B cell (primary cell): ENCODE measurements at regions not wholly inside any gene's neighbourhood (a gene's known extent, or its start where the extent isn't known, plus 50 kb on each side); places are given as distances from the start of the nearest gene placed in this dataset.

Experiments used
- ATAC-seq: fragments of 200-7000 bp; cut with Tn5 transposase; one replicate; pipeline ENCODE4 v1.10.0; 2021; ENCODE audit warnings: low read depth, mild to moderate bottlenecking, moderate number of reproducible peaks, moderate library complexity
- CTCF ChIA-PET: fragments of 350-600 bp; sonication (Branson Sonifier 250); formaldehyde crosslinking; loops from one replicate; lab custom pipeline; 2021; ENCODE audit warnings: antibody characterized with exemption, inconsistent platforms; lab: Charles Lee
- POLR2A ChIA-PET: fragments of 350-600 bp; sonication (Branson Sonifier 250); formaldehyde crosslinking; loops from one replicate; lab custom pipeline; 2021; ENCODE audit warnings: antibody characterized with exemption; lab: Charles Lee
- DNase-seq: peaks from one replicate; pipeline ENCODE4 v3.0.0; 2013
- H2AFZ ChIP-seq: 2 replicates; pipeline ENCODE4 v1.6.1; 2012; ENCODE audit warnings: mild to moderate bottlenecking, low read depth, low read length; ENCODE audit not compliant: insufficient read depth, poor library complexity, severe bottlenecking
- H3K27ac ChIP-seq, 2 donors: 1 replicate in 1 of 2; 2 replicates in 1 of 2; pipeline ENCODE4 v1.5.1; 2012 to 2013; ENCODE audit warnings: low read length in 2 of 2, mild to moderate bottlenecking in 2 of 2, moderate library complexity in 1 of 2
- H3K27me3 ChIP-seq, 4 experiments: fragments of 200-600 bp in 1 of 4; sonication (generic) in 1 of 4; replicated peaks in 1 of 4; 1 replicate in 2 of 4; 2 replicates in 2 of 4; pipeline versions ENCODE4 v1.6.1 to v1.7.0; 2013 to 2016; ENCODE audit warnings: low read length in 3 of 4, mild to moderate bottlenecking in 2 of 4, mixed read lengths in 1 of 4, moderate library complexity in 1 of 4; ENCODE audit not compliant: insufficient read depth in 4 of 4, control insufficient read depth in 3 of 4; ENCODE audit errors: control extremely low read depth in 1 of 4
- H3K36me3 ChIP-seq, 2 experiments: replicated peaks in 1 of 2; 1 replicate in 1 of 2; 2 replicates in 1 of 2; pipeline versions ENCODE4 v1.6.1 to v1.7.1; 2013; ENCODE audit warnings: low read length in 1 of 2; ENCODE audit not compliant: insufficient read depth in 2 of 2, control insufficient read depth in 1 of 2; ENCODE audit errors: control extremely low read depth in 1 of 2, extremely low read depth in 1 of 2
- H3K4me1 ChIP-seq, 2 donors: fragments of 200-600 bp in 1 of 2; sonication (generic) in 1 of 2; 1 replicate in 1 of 2; 2 replicates in 1 of 2; pipeline versions ENCODE4 v1.5.1 to v1.6.1; 2013 to 2017; ENCODE audit warnings: low read length in 2 of 2; ENCODE audit not compliant: control insufficient read depth in 2 of 2, insufficient read depth in 2 of 2
- H3K4me2 ChIP-seq: replicated peaks from 2 replicates; pipeline ENCODE3; 2012; ENCODE audit warnings: mild to moderate bottlenecking, low read depth, low read length; ENCODE audit not compliant: poor library complexity, severe bottlenecking
- H3K4me3 ChIP-seq, 5 experiments: fragments of 200-600 bp in 1 of 5; sonication (generic) in 1 of 5; 1 replicate in 3 of 5; 2 replicates in 2 of 5; pipeline versions ENCODE4 v1.5.1 to v1.7.0; 2011 to 2016; ENCODE audit warnings: low read length in 4 of 5, mild to moderate bottlenecking in 4 of 5, low read depth in 2 of 5, control low read depth in 1 of 5, moderate library complexity in 1 of 5; ENCODE audit not compliant: insufficient read depth in 1 of 5; ENCODE audit errors: control extremely low read depth in 1 of 5, extremely low read depth in 1 of 5
- H3K79me2 ChIP-seq: fragments of 200-600 bp; sonication (generic); one replicate; pipeline ENCODE4 v1.6.0; 2016; ENCODE audit warnings: low read length; ENCODE audit not compliant: control insufficient read depth, insufficient read depth
- H3K9ac ChIP-seq: fragments of 200-600 bp; sonication (generic); 2 replicates; pipeline ENCODE4 v1.6.1; 2017; ENCODE audit warnings: mild to moderate bottlenecking, low read length, moderate library complexity
- H3K9me3 ChIP-seq, 3 donors: one replicate each; pipeline versions ENCODE4 v1.6.1 to v1.7.1; 2013; ENCODE audit warnings: low read length in 2 of 3; ENCODE audit not compliant: control insufficient read depth in 2 of 3, insufficient read depth in 1 of 3; ENCODE audit errors: control extremely low read depth in 1 of 3
- H4K20me1 ChIP-seq: 2 replicates; pipeline ENCODE4 v1.6.0; 2012; ENCODE audit warnings: mild to moderate bottlenecking, low read length; ENCODE audit not compliant: insufficient read depth, control insufficient read depth, poor library complexity, severe bottlenecking
- H3K27ac Mint-ChIP-seq: one replicate; pipeline ENCODE4 v1.8.0; 2021; ENCODE audit warnings: mixed read lengths
- H3K27me3 Mint-ChIP-seq: one replicate; pipeline ENCODE4 v1.8.0; 2021; ENCODE audit warnings: mixed read lengths
- H3K4me1 Mint-ChIP-seq: one replicate; pipeline ENCODE4 v1.8.0; 2021; ENCODE audit warnings: mixed read lengths
- H3K4me3 Mint-ChIP-seq: one replicate; pipeline ENCODE4 v1.8.0; 2021; ENCODE audit warnings: mixed read lengths
- H3K9me3 Mint-ChIP-seq: one replicate; pipeline ENCODE4 v1.8.0; 2022; ENCODE audit warnings: mixed read lengths; ENCODE audit not compliant: insufficient read depth
- CTCF ChIP-seq: fragments of 200-600 bp; IDR thresholded peaks from one replicate; pipeline ENCODE4 v1.8.0; 2022; ENCODE audit warnings: antibody characterized with exemption, mild to moderate bottlenecking
- EZH2 ChIP-seq: IDR thresholded peaks from 2 replicates; pipeline ENCODE4 v1.6.1; 2012; ENCODE audit warnings: borderline replicate concordance, low read depth, mild to moderate bottlenecking, moderate library complexity, low read length; ENCODE audit not compliant: insufficient read depth, poor library complexity, severe bottlenecking
- WGBS: methylation state at CpG from one replicate; pipeline ENCODE4 v1.1.5; 2013; ENCODE audit warnings: missing lambda C conversion rate; ENCODE audit not compliant: insufficient coverage; 5-methylcytosine and 5-hydroxymethylcytosine counted together
- intact Hi-C: fragments of 100-400 bp; cut with micrococcal nuclease; formaldehyde crosslinking; loops from one replicate; pipeline ENCODE4 v1.10.0; 2022

- ChIA-PET CTCF (interaction anchor here (0.5 kb wide), 1 partner anchor 535 kb away, joined by 3 read pairs; no protein-coding TSS in a partner anchor), POLR2A (no interaction called here)
- Mint-ChIP-seq H3K27ac (no peak overlapping the region), H3K4me3 (no peak overlapping the region), H3K4me1 (no peaks in the 10 kb centered on the region), H3K27me3 (peaks cover 9% of the 10 kb centered on the region), H3K9me3 (no peaks in the 10 kb centered on the region)
- no peak overlapping the region for H2AFZ ChIP-seq
- TF ChIP-seq EZH2 (no peak), CTCF (no peak)
- no peak overlapping the region for H3K27ac ChIP-seq
- H3K36me3 ChIP-seq: no peaks in the 10 kb centered on the region
- no peaks in the 10 kb centered on the region for H3K27me3 ChIP-seq
- 33% methylated on average over 1 of the region's 5 CpGs for WGBS
- H3K9ac ChIP-seq: no peak overlapping the region
- ATAC-seq (no peak), DNase-seq (no peak)
- no peak overlapping the region for H3K4me3 ChIP-seq
- no peaks in the 10 kb centered on the region for H4K20me1 ChIP-seq
- intact Hi-C loops: no loop called here
- H3K9me3 ChIP-seq: peaks cover 0 to 2% (median 0%) of the 10 kb centered on the region in 3 donors
- H3K4me1 ChIP-seq: no peaks in the 10 kb centered on the region
- no peak overlapping the region for H3K4me2 ChIP-seq
- H3K79me2 ChIP-seq: no peaks in the 10 kb centered on the region
Observed at GRCh38 chr1:209405183-209405814, 178.2 kb upstream of the CAMK1G start.

- Histone ChIP-seq H4K20me1 (no peaks in the 10 kb centered on the region), H2AFZ (no peak overlapping the region), H3K4me1 (no peaks in the 10 kb centered on the region), H3K79me2 (no peaks in the 10 kb centered on the region), H3K27me3 (no peaks in the 10 kb centered on the region), H3K27ac (no peak overlapping the region), H3K4me2 (no peak overlapping the region), H3K9ac (no peak overlapping the region), H3K4me3 (no peak overlapping the region), H3K9me3 (peaks cover 0 to 2% (median 0%) of the 10 kb centered on the region in 3 donors), H3K36me3 (no peaks in the 10 kb centered on the region)
- no peak for DNase-seq
- Mint-ChIP-seq H3K27me3 (peaks cover 10% of the 10 kb centered on the region), H3K4me3 (no peak overlapping the region), H3K4me1 (no peaks in the 10 kb centered on the region), H3K9me3 (no peaks in the 10 kb centered on the region), H3K27ac (no peak overlapping the region)
- POLR2A ChIA-PET: no interaction called here
- no peak for ATAC-seq
- WGBS: 86% methylated on average over 2 of the region's 3 CpGs
- intact Hi-C loops: no loop called here
- TF ChIP-seq EZH2 (no peak), CTCF (no peak)
- CTCF ChIA-PET: interaction anchor here (0.5 kb wide), 1 partner anchor 534 kb away, joined by 3 read pairs; no protein-coding TSS in a partner anchor
Observed at GRCh38 chr1:209406168-209406567, 177.3 kb upstream of the CAMK1G start.
